Dermis microvascular lymphatic vessel endothelial cell (primary cell): ENCODE measurements at regions not wholly inside any gene's neighbourhood (a gene's known extent, or its start where the extent isn't known, plus 50 kb on each side); places are given as distances from the start of the nearest gene placed in this dataset.
A peak's percentile ranks its signal among the peaks of the same experiment; 100 is the strongest.

ENCODE experiments used
- DNase-seq, 2 donors: peaks; one replicate each; pipeline versions ENCODE4 v3.0.0 to v3.0.0-alpha.2; 2010; ENCODE audit warnings: low read depth in 2 of 2

GRCh38 chr5:125813221-125813974, 609.8 kb upstream of the GRAMD2B start:
- no peak for DNase-seq

- no peak for DNase-seq
Observed at GRCh38 chr5:125814119-125814518, 609.1 kb upstream of the GRAMD2B start.

GRCh38 chr5:125823572-125823971, 599.6 kb upstream of the GRAMD2B start:
- no peak for DNase-seq

GRCh38 chr5:125826214-125826613, 597.0 kb upstream of the GRAMD2B start:
- no peak for DNase-seq

GRCh38 chr5:125829349-125829748, 593.9 kb upstream of the GRAMD2B start:
- no peak for DNase-seq

- no peak for DNase-seq
Observed at GRCh38 chr5:125833398-125833797, 589.8 kb upstream of the GRAMD2B start.

- no peak for DNase-seq
Observed at GRCh38 chr5:125834438-125835115, 588.6 kb upstream of the GRAMD2B start.

GRCh38 chr5:125835293-125836172, 587.7 kb upstream of the GRAMD2B start:
- DNase-seq = peak in 1 of 2 donors; percentile 33

- DNase-seq = no peak
Observed at GRCh38 chr5:125836256-125836655, 587.0 kb upstream of the GRAMD2B start.

- DNase-seq = no peak
Observed at GRCh38 chr5:125837866-125838265, 585.3 kb upstream of the GRAMD2B start.

- DNase-seq = no peak
Observed at GRCh38 chr5:125847561-125847960, 575.6 kb upstream of the GRAMD2B start.

- DNase-seq = no peak
Observed at GRCh38 chr5:125848751-125849150, 574.5 kb upstream of the GRAMD2B start.

GRCh38 chr5:125856949-125857348, 566.3 kb upstream of the GRAMD2B start:
- DNase-seq = no peak

- DNase-seq = no peak
Observed at GRCh38 chr5:125863579-125863978, 559.6 kb upstream of the GRAMD2B start.

GRCh38 chr5:125865166-125865815, 557.9 kb upstream of the GRAMD2B start:
- no peak for DNase-seq

- no peak for DNase-seq
Observed at GRCh38 chr5:125868036-125868435, 555.2 kb upstream of the GRAMD2B start.

GRCh38 chr5:125870256-125870655, 553.0 kb upstream of the GRAMD2B start:
- no peak for DNase-seq

GRCh38 chr5:125874057-125874456, 549.2 kb upstream of the GRAMD2B start:
- no peak for DNase-seq

GRCh38 chr5:125874717-125875116, 548.5 kb upstream of the GRAMD2B start:
- no peak for DNase-seq

- DNase-seq = no peak
Observed at GRCh38 chr5:125877248-125877647, 546.0 kb upstream of the GRAMD2B start.

- no peak for DNase-seq
Observed at GRCh38 chr5:125882061-125882460, 541.1 kb upstream of the GRAMD2B start.

- DNase-seq = no peak
Observed at GRCh38 chr5:125883223-125883622, 540.0 kb upstream of the GRAMD2B start.
